IMR-90 (cell line): ENCODE measurements at regions not wholly inside any gene's neighbourhood (a gene's known extent, or its start where the extent isn't known, plus 50 kb on each side); places are given as distances from the start of the nearest gene placed in this dataset.

Source experiments
- ATAC-seq: fragments of 200-7000 bp; cut with Tn5 transposase; 2 replicates; pipeline ENCODE4 v1.9.1; 2020; ENCODE audit warnings: low read depth, mild to moderate bottlenecking, moderate library complexity
- BruUV-seq: library from RNA; stranded (reverse); fragments of 400-500 nt; replicated peaks from 2 replicates; lab custom pipeline; 2021; lab: Mats Ljungman, UMichigan
- CTCF ChIA-PET: fragments of 300-600 bp; formaldehyde crosslinking; extraction: SDS; loops from one replicate; lab custom pipeline; 2021; ENCODE audit warnings: antibody characterized with exemption; lab: Yijun Ruan, JAX
- POLR2A ChIA-PET: fragments of 300-600 bp; sonication (Branson Sonifier 250); formaldehyde crosslinking; loops from one replicate; lab custom pipeline; 2022; ENCODE audit warnings: antibody characterized with exemption; ENCODE audit not compliant: unreplicated experiment; lab: Charles Lee
- DNase-seq: peaks from one replicate; pipeline ENCODE4 v3.0.0; 2013
- H2AFZ ChIP-seq: replicated peaks from 2 replicates; pipeline ENCODE3; 2013; ENCODE audit warnings: low read length, mild to moderate bottlenecking; ENCODE audit not compliant: poor library complexity
- H2AK5ac ChIP-seq: 2 replicates; pipeline ENCODE4 v1.6.1; 2013; ENCODE audit warnings: low read depth, low read length, inconsistent platforms
- H2AK9ac ChIP-seq: replicated peaks from 2 replicates; pipeline ENCODE3; 2013; ENCODE audit warnings: mild to moderate bottlenecking, low read depth, low read length, moderate library complexity; ENCODE audit not compliant: poor library complexity
- H2BK120ac ChIP-seq: 2 replicates; pipeline ENCODE4 v1.6.1; 2013; ENCODE audit warnings: low read depth, low read length, inconsistent platforms
- H2BK15ac ChIP-seq: 3 replicates; pipeline ENCODE4 v1.6.1; 2013; ENCODE audit warnings: low read depth, low read length, inconsistent platforms
- H2BK20ac ChIP-seq: 2 replicates; pipeline ENCODE4 v1.6.1; 2013; ENCODE audit warnings: low read depth, mild to moderate bottlenecking, inconsistent platforms, low read length, moderate library complexity
- H2BK5ac ChIP-seq: 2 replicates; pipeline ENCODE4 v1.6.1; 2013; ENCODE audit warnings: mild to moderate bottlenecking, low read depth, low read length, inconsistent platforms; ENCODE audit not compliant: poor library complexity, severe bottlenecking
- H3K14ac ChIP-seq: replicated peaks from 2 replicates; pipeline ENCODE4 v1.6.1; 2013; ENCODE audit warnings: low read depth, low read length, inconsistent platforms
- H3K18ac ChIP-seq: 2 replicates; pipeline ENCODE4 v1.6.1; 2013; ENCODE audit warnings: low read depth, low read length, control low read depth
- H3K23ac ChIP-seq: 2 replicates; pipeline ENCODE4 v1.6.1; 2013; ENCODE audit warnings: low read depth, low read length, inconsistent platforms
- H3K27ac ChIP-seq: 2 replicates; pipeline ENCODE4 v1.5.1; 2013; ENCODE audit warnings: mild to moderate bottlenecking, control low read depth, low read length; ENCODE audit not compliant: insufficient read depth
- H3K27me3 ChIP-seq: 2 replicates; pipeline ENCODE4 v1.6.1; 2013; ENCODE audit warnings: low read length; ENCODE audit not compliant: control insufficient read depth, insufficient read depth
- H3K36me3 ChIP-seq: 2 replicates; pipeline ENCODE4 v1.6.1; 2013; ENCODE audit warnings: low read length, mixed read lengths; ENCODE audit not compliant: control insufficient read depth, insufficient read depth
- H3K4ac ChIP-seq: 2 replicates; pipeline ENCODE4 v1.6.1; 2013; ENCODE audit warnings: low read depth, low read length, inconsistent platforms
- H3K4me1 ChIP-seq: 2 replicates; pipeline ENCODE4 v1.6.1; 2013; ENCODE audit warnings: low read length, mixed read lengths; ENCODE audit not compliant: control insufficient read depth, insufficient read depth
- H3K4me2 ChIP-seq: 2 replicates; pipeline ENCODE4 v1.6.1; 2013; ENCODE audit warnings: low read depth, mild to moderate bottlenecking, control low read depth, low read length, moderate library complexity
- H3K4me3 ChIP-seq: 2 replicates; pipeline ENCODE4 v1.5.1; 2013; ENCODE audit warnings: low read depth, mild to moderate bottlenecking, control low read depth, low read length, moderate library complexity; ENCODE audit not compliant: insufficient read depth
- H3K56ac ChIP-seq: 2 replicates; pipeline ENCODE4 v1.6.1; 2013; ENCODE audit warnings: low read length, inconsistent platforms; ENCODE audit not compliant: insufficient read depth; ENCODE audit errors: extremely low read depth
- H3K79me1 ChIP-seq, 2 experiments: 2 replicates each; pipeline ENCODE4 v1.6.1; 2013; ENCODE audit warnings: low read length in 2 of 2, inconsistent platforms in 1 of 2, low read depth in 1 of 2
- H3K9ac ChIP-seq: 2 replicates; pipeline ENCODE4 v1.6.1; 2013; ENCODE audit warnings: low read depth, low read length, control low read depth
- H3K9me1 ChIP-seq: 2 replicates; pipeline ENCODE4 v1.6.1; 2013; ENCODE audit warnings: low read length, inconsistent platforms; ENCODE audit not compliant: insufficient read depth
- H3K9me3 ChIP-seq: 2 replicates; pipeline ENCODE4 v1.6.1; 2013; ENCODE audit warnings: low read length; ENCODE audit not compliant: control insufficient read depth, insufficient read depth
- H4K20me1 ChIP-seq: 2 replicates; pipeline ENCODE4 v1.6.1; 2013; ENCODE audit warnings: low read length, inconsistent platforms; ENCODE audit not compliant: insufficient read depth
- H4K5ac ChIP-seq: 2 replicates; pipeline ENCODE4 v1.6.1; 2013; ENCODE audit warnings: mild to moderate bottlenecking, low read depth, low read length, control low read depth
- H4K8ac ChIP-seq, 2 experiments: 2 replicates each; pipeline ENCODE4 v1.6.1; 2013; ENCODE audit warnings: low read depth in 2 of 2, low read length in 2 of 2, control low read depth in 1 of 2, inconsistent platforms in 1 of 2
- H4K91ac ChIP-seq: 2 replicates; pipeline ENCODE4 v1.6.1; 2013; ENCODE audit warnings: low read depth, low read length, inconsistent platforms; ENCODE audit not compliant: insufficient read depth
- CEBPB ChIP-seq: IDR thresholded peaks from 2 replicates; pipeline ENCODE4 v1.6.1; 2012; ENCODE audit warnings: low read depth, low read length, improper control_type of control experiment
- CHD1 ChIP-seq: IDR thresholded peaks from 2 replicates; pipeline ENCODE4 v1.6.1; 2012; ENCODE audit warnings: low read depth, low read length, improper control_type of control experiment
- ELK1 ChIP-seq: fragments of 150-350 bp; IDR thresholded peaks from 2 replicates; pipeline ENCODE4 v1.6.1; 2016; ENCODE audit warnings: low read depth, mild to moderate bottlenecking, low read length, moderate library complexity, borderline replicate concordance
- FOS ChIP-seq: fragments of 150-350 bp; IDR thresholded peaks from 2 replicates; pipeline ENCODE4 v1.6.1; 2016; ENCODE audit warnings: low read depth, low read length
- MAFK ChIP-seq: IDR thresholded peaks from 2 replicates; pipeline ENCODE4 v1.6.1; 2012; ENCODE audit warnings: low read depth, low read length, improper control_type of control experiment
- MXI1 ChIP-seq: IDR thresholded peaks from 2 replicates; pipeline ENCODE4 v1.6.1; 2012; ENCODE audit warnings: low read depth, mild to moderate bottlenecking, low read length, moderate library complexity, borderline replicate concordance
- NFE2L2 ChIP-seq: fragments of 150-350 bp; IDR thresholded peaks from 2 replicates; pipeline ENCODE4 v1.6.1; 2016; ENCODE audit warnings: low read depth, mild to moderate bottlenecking, low read length
- POLR2A ChIP-seq: IDR thresholded peaks from 2 replicates; pipeline ENCODE4 v1.6.1; 2012; ENCODE audit warnings: mild to moderate bottlenecking, low read depth, low read length
- RAD21 ChIP-seq: IDR thresholded peaks from 2 replicates; pipeline ENCODE4 v1.6.1; 2012; ENCODE audit warnings: low read length, improper control_type of control experiment
- RCOR1 ChIP-seq: IDR thresholded peaks from 2 replicates; pipeline ENCODE4 v1.6.1; 2012; ENCODE audit warnings: mild to moderate bottlenecking, low read length, improper control_type of control experiment; ENCODE audit not compliant: insufficient replicate concordance
- SMC3 ChIP-seq: fragments of 150-350 bp; IDR thresholded peaks from 2 replicates; pipeline ENCODE4 v1.6.1; 2016; ENCODE audit warnings: low read depth, mild to moderate bottlenecking, antibody characterized with exemption, low read length, moderate library complexity
- WGBS, 2 experiments: methylation state at CpG; one replicate each; pipeline versions ENCODE4 v1.1.5 to v1.1.7; 2013; ENCODE audit warnings: missing lambda C conversion rate in 2 of 2; ENCODE audit not compliant: insufficient read length in 1 of 2; ENCODE audit errors: extremely low coverage in 2 of 2; 5-methylcytosine and 5-hydroxymethylcytosine counted together
- dilution Hi-C: fragments of 300-500 bp; cut with HindIII; formaldehyde crosslinking; loops from one replicate; pipeline ENCODE4 v1.14.3; 2018; ENCODE audit warnings: low sequenced_read_pairs; ENCODE audit not compliant: unreplicated experiment
- in situ Hi-C: fragments of 300-500 bp; cut with MboI; formaldehyde crosslinking; loops from 3 replicates; pipeline ENCODE4 v1.14.3; 2019; ENCODE audit warnings: low sequenced_read_pairs, inconsistent platforms, mixed read lengths
- intact Hi-C: fragments of 100-400 bp; cut with micrococcal nuclease; formaldehyde crosslinking; loops from 2 replicates; pipeline ENCODE4 v1.10.0; 2022
- TF ChIP-seq, protein P1 (sequence below): conservative IDR thresholded peaks from 2 replicates; pipeline ENCODE4 v1.5.1; 2012; ENCODE audit warnings: mild to moderate bottlenecking, low read depth, low read length, improper control_type of control experiment
- TF ChIP-seq, protein P2 (sequence below): fragments of 150-350 bp; IDR thresholded peaks from 2 replicates; pipeline ENCODE4 v1.6.1; 2017; ENCODE audit warnings: mild to moderate bottlenecking, antibody characterized with exemption, low read length, low read depth

DNA sequence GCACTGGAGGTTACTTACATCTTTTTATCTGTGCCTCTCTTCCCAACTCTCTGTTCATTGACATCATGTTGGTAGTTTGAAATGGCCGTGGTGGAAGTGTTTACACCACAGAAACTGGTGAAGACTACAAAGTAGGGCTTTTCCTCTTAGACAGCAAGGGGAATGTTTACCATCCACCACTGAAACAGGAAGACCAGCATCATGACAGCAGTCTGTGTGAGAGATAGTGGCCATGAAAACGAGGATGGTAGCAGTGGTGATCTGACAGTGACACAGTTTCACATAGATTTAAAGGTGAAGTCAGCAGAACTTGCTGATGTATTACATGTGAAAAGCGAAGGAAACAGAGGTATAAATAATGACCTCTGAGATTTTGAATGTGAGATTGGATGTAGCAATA lies 115.7 kb downstream of the CCDC71L start:
- DNase-seq: no peak
- H3K56ac ChIP-seq: no peak overlapping the region
- H3K9me1 ChIP-seq: peaks cover 6% of the 10 kb centered on the region
- in situ Hi-C loops (no loop called here), dilution Hi-C loops (no loop called here), intact Hi-C loops (no loop called here)
- no peak for ATAC-seq
- peak overlapping the region; percentile 45; the same call in 1 of the 2 replicates for H4K5ac ChIP-seq
- no peak overlapping the region for H3K9ac ChIP-seq
- H3K4ac ChIP-seq: 0 out of 2 replicates have a peak overlapping the region, but pooled peaks have one; percentile 5
- H2BK15ac ChIP-seq: no peak overlapping the region; the same call in 2 of the 3 replicates
- H3K4me1 ChIP-seq: peaks cover 8% of the 10 kb centered on the region
- H4K91ac ChIP-seq: peak overlapping the region; percentile 1; the same call in 1 of the 2 replicates
- peak overlapping the region; percentile 2; the same call in 1 of the 2 replicates for H2BK20ac ChIP-seq
- POLR2A ChIA-PET: no interaction called here
- H3K27me3 ChIP-seq: no peaks in the 10 kb centered on the region
- CTCF ChIA-PET: no interaction called here
- peak overlapping the region in 1 of 2 experiments; percentile 67; a peak in 1 of 4 replicates for H4K8ac ChIP-seq
- H3K4me3 ChIP-seq: no peak overlapping the region
- no peaks in the 10 kb centered on the region for H4K20me1 ChIP-seq
- H2AFZ ChIP-seq: no peak overlapping the region
- TF ChIP-seq, protein P1, sequence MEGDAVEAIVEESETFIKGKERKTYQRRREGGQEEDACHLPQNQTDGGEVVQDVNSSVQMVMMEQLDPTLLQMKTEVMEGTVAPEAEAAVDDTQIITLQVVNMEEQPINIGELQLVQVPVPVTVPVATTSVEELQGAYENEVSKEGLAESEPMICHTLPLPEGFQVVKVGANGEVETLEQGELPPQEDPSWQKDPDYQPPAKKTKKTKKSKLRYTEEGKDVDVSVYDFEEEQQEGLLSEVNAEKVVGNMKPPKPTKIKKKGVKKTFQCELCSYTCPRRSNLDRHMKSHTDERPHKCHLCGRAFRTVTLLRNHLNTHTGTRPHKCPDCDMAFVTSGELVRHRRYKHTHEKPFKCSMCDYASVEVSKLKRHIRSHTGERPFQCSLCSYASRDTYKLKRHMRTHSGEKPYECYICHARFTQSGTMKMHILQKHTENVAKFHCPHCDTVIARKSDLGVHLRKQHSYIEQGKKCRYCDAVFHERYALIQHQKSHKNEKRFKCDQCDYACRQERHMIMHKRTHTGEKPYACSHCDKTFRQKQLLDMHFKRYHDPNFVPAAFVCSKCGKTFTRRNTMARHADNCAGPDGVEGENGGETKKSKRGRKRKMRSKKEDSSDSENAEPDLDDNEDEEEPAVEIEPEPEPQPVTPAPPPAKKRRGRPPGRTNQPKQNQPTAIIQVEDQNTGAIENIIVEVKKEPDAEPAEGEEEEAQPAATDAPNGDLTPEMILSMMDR: no peak
- TF ChIP-seq SMC3: no peak
- no peak for TF ChIP-seq RCOR1
- no peak for TF ChIP-seq RAD21
- TF ChIP-seq MXI1: no peak
- TF ChIP-seq MAFK: no peak
- no peak for TF ChIP-seq POLR2A
- TF ChIP-seq ELK1: no peak
- TF ChIP-seq CHD1: no peak
- TF ChIP-seq CEBPB: no peak
- no peak for TF ChIP-seq FOS
- TF ChIP-seq, protein P2, sequence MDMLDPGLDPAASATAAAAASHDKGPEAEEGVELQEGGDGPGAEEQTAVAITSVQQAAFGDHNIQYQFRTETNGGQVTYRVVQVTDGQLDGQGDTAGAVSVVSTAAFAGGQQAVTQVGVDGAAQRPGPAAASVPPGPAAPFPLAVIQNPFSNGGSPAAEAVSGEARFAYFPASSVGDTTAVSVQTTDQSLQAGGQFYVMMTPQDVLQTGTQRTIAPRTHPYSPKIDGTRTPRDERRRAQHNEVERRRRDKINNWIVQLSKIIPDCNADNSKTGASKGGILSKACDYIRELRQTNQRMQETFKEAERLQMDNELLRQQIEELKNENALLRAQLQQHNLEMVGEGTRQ: no peak
- TF ChIP-seq NFE2L2: no peak
- no peak overlapping the region for H2AK9ac ChIP-seq
- no peak overlapping the region for H2BK120ac ChIP-seq
- no peak overlapping the region for H2BK5ac ChIP-seq
- BruUV-seq: no TSS peak
- no peak overlapping the region for H3K27ac ChIP-seq
- H2AK5ac ChIP-seq: no peak overlapping the region
- no peaks in the 10 kb centered on the region for H3K9me3 ChIP-seq
- WGBS, 2 experiments: no CpG with 5 or more reads among the region's 3 CpGs
- H3K14ac ChIP-seq: peak overlapping the region; percentile 43; the same call in 1 of the 2 replicates
- no peaks in the 10 kb centered on the region for H3K36me3 ChIP-seq
- H3K18ac ChIP-seq: 0 out of 2 replicates have a peak overlapping the region, but pooled peaks have one; percentile 37
- H3K79me1 ChIP-seq: no peaks in the 10 kb centered on the region
- H3K23ac ChIP-seq: 0 out of 2 replicates have a peak overlapping the region, but pooled peaks have one; percentile 49
- H3K4me2 ChIP-seq: no peak overlapping the region
